CD14-positive monocyte (primary cell): ENCODE measurements at regions not wholly inside any gene's neighbourhood (a gene's known extent, or its start where the extent isn't known, plus 50 kb on each side); places are given as distances from the start of the nearest gene placed in this dataset.

Experiments used
- DNase-seq, 3 donors: peaks; one replicate each; pipeline ENCODE4 v3.0.0-alpha.2; 2011 to 2022
- H2AFZ ChIP-seq: 2 replicates; pipeline ENCODE4 v1.6.0; 2012; ENCODE audit warnings: mild to moderate bottlenecking, low read depth, low read length, inconsistent platforms; ENCODE audit not compliant: insufficient read depth, poor library complexity, severe bottlenecking
- H3K27ac ChIP-seq, 2 donors: 1 replicate in 1 of 2; 2 replicates in 1 of 2; pipeline ENCODE4 v1.5.1; 2012 to 2013; ENCODE audit warnings: low read length in 2 of 2, control low read depth in 1 of 2, inconsistent platforms in 1 of 2, low read depth in 1 of 2, mild to moderate bottlenecking in 1 of 2
- H3K27me3 ChIP-seq, 2 donors: one replicate each; pipeline versions ENCODE4 v1.6.0 to v1.6.1; 2011 to 2013; ENCODE audit warnings: low read length in 2 of 2; ENCODE audit not compliant: control insufficient read depth in 2 of 2, insufficient read depth in 2 of 2
- H3K36me3 ChIP-seq, 2 donors: replicated peaks in 1 of 2; 1 replicate in 1 of 2; 2 replicates in 1 of 2; pipeline versions ENCODE4 v1.5.1 to v1.6.1; 2012 to 2013; ENCODE audit warnings: low read length in 2 of 2, control low read depth in 1 of 2, inconsistent platforms in 1 of 2, mild to moderate bottlenecking in 1 of 2; ENCODE audit not compliant: insufficient read depth in 2 of 2, control insufficient read depth in 1 of 2
- H3K4me1 ChIP-seq, 2 donors: 1 replicate in 1 of 2; 2 replicates in 1 of 2; pipeline versions ENCODE4 v1.5.1 to v1.6.1; 2012 to 2013; ENCODE audit warnings: low read length in 2 of 2, control low read depth in 1 of 2, inconsistent platforms in 1 of 2, mild to moderate bottlenecking in 1 of 2, moderate library complexity in 1 of 2; ENCODE audit not compliant: insufficient read depth in 2 of 2, control insufficient read depth in 1 of 2
- H3K4me2 ChIP-seq: replicated peaks from 2 replicates; pipeline ENCODE3; 2012; ENCODE audit warnings: low read length, moderate library complexity, mild to moderate bottlenecking; ENCODE audit not compliant: poor library complexity, severe bottlenecking; ENCODE audit errors: extremely low read depth
- H3K4me3 ChIP-seq, 3 experiments: fragments of 200-600 bp in 1 of 3; sonication (generic) in 1 of 3; replicated peaks in 1 of 3; 1 replicate in 2 of 3; 2 replicates in 1 of 3; pipeline ENCODE4 v1.5.1; 2011 to 2013; ENCODE audit warnings: low read length in 3 of 3, mild to moderate bottlenecking in 3 of 3, control low read depth in 2 of 3, low read depth in 2 of 3, inconsistent platforms in 1 of 3, moderate library complexity in 1 of 3
- H3K79me2 ChIP-seq: 2 replicates; pipeline ENCODE4 v1.6.0; 2012; ENCODE audit warnings: mild to moderate bottlenecking, control low read depth, inconsistent platforms, low read length, moderate library complexity; ENCODE audit not compliant: insufficient read depth
- H3K9ac ChIP-seq: 2 replicates; pipeline ENCODE4 v1.6.0; 2017; ENCODE audit warnings: low read length, mild to moderate bottlenecking; ENCODE audit not compliant: insufficient read depth, poor library complexity, severe bottlenecking
- H3K9me3 ChIP-seq, 2 donors: replicated peaks in 1 of 2; 1 replicate in 1 of 2; 2 replicates in 1 of 2; pipeline versions ENCODE4 v1.5.1 to v1.6.1; 2012 to 2013; ENCODE audit warnings: low read length in 2 of 2, control low read depth in 1 of 2; ENCODE audit not compliant: control insufficient read depth in 1 of 2, insufficient read depth in 1 of 2
- H4K20me1 ChIP-seq: 2 replicates; pipeline ENCODE4 v1.6.0; 2012; ENCODE audit warnings: mild to moderate bottlenecking, low read length, control low read depth, moderate library complexity; ENCODE audit not compliant: insufficient read depth
- H3K27ac Mint-ChIP-seq, 7 donors: one replicate each; pipeline ENCODE4 v1.8.0; 2020; ENCODE audit warnings: mild to moderate bottlenecking in 7 of 7, mixed read lengths in 7 of 7, moderate library complexity in 6 of 7, inconsistent platforms in 2 of 7
- H3K27me3 Mint-ChIP-seq, 3 donors: one replicate each; pipeline ENCODE4 v1.8.0; 2021 to 2022; ENCODE audit warnings: low read depth in 3 of 3, mild to moderate bottlenecking in 3 of 3, mixed read lengths in 3 of 3, moderate library complexity in 3 of 3, inconsistent platforms in 1 of 3
- H3K36me3 Mint-ChIP-seq, 2 donors: one replicate each; pipeline ENCODE4 v1.8.0; 2020; ENCODE audit warnings: mixed read lengths in 2 of 2, inconsistent platforms in 1 of 2, mild to moderate bottlenecking in 1 of 2
- H3K4me1 Mint-ChIP-seq: one replicate; pipeline ENCODE4 v1.8.0; 2020; ENCODE audit warnings: mild to moderate bottlenecking, mixed read lengths
- H3K4me3 Mint-ChIP-seq, 2 donors: one replicate each; pipeline ENCODE4 v1.8.0; 2020; ENCODE audit warnings: mild to moderate bottlenecking in 2 of 2, mixed read lengths in 2 of 2, moderate library complexity in 1 of 2
- H3K9me3 Mint-ChIP-seq, 7 donors: one replicate each; pipeline ENCODE4 v1.8.0; 2020 to 2022; ENCODE audit warnings: mixed read lengths in 7 of 7, mild to moderate bottlenecking in 6 of 7, moderate library complexity in 6 of 7, inconsistent platforms in 2 of 7
- CTCF ChIP-seq: fragments of 200-600 bp; IDR thresholded peaks from one replicate; pipeline ENCODE4 v1.8.0; 2022; ENCODE audit warnings: antibody characterized with exemption, mild to moderate bottlenecking
- WGBS: methylation state at CpG from one replicate; pipeline ENCODE4 v1.1.5; 2013; ENCODE audit warnings: missing lambda C conversion rate; ENCODE audit not compliant: insufficient coverage; 5-methylcytosine and 5-hydroxymethylcytosine counted together
- intact Hi-C, 2 donors: fragments of 100-400 bp; cut with micrococcal nuclease; formaldehyde crosslinking; loops; one replicate each; pipeline versions ENCODE4 v1.15.0 to v1.15.1; 2023

GRCh38 chr9:73064315-73064714 is 87.3 kb upstream of the ANXA1 start:
- TF ChIP-seq CTCF = no peak
- Mint-ChIP-seq H3K9me3 (peaks cover 0 to 3% (median 0%) of the 10 kb centered on the region in 7 donors), H3K4me1 (no peaks in the 10 kb centered on the region), H3K36me3 (no peaks in the 10 kb centered on the region), H3K27ac (no peak overlapping the region), H3K4me3 (no peak overlapping the region), H3K27me3 (peaks cover 0 to 2% (median 0%) of the 10 kb centered on the region in 3 donors)
- Histone ChIP-seq H3K4me1 (no peaks in the 10 kb centered on the region), H4K20me1 (no peaks in the 10 kb centered on the region), H3K9ac (no peak overlapping the region), H3K9me3 (no peaks in the 10 kb centered on the region), H3K4me2 (no peak overlapping the region), H3K27me3 (no peaks in the 10 kb centered on the region), H2AFZ (no peak overlapping the region), H3K4me3 (no peak overlapping the region), H3K79me2 (no peaks in the 10 kb centered on the region), H3K27ac (no peak overlapping the region), H3K36me3 (no peaks in the 10 kb centered on the region)
- intact Hi-C loops = no loop called here
- no peak for DNase-seq
- no CpG with 5 or more reads among the region's 3 CpGs for WGBS

GRCh38 chr9:73061146-73061545 is 90.5 kb upstream of the ANXA1 start:
- Mint-ChIP-seq H3K4me1 (no peaks in the 10 kb centered on the region), H3K27me3 (no peaks in the 10 kb centered on the region), H3K27ac (no peak overlapping the region), H3K9me3 (peaks cover 0 to 3% (median 0%) of the 10 kb centered on the region in 7 donors), H3K4me3 (no peak overlapping the region), H3K36me3 (no peaks in the 10 kb centered on the region)
- no peak for DNase-seq
- Histone ChIP-seq H3K4me3 (no peak overlapping the region), H3K27me3 (no peaks in the 10 kb centered on the region), H3K36me3 (no peaks in the 10 kb centered on the region), H3K4me2 (no peak overlapping the region), H3K79me2 (no peaks in the 10 kb centered on the region), H3K4me1 (no peaks in the 10 kb centered on the region), H2AFZ (no peak overlapping the region), H3K9ac (no peak overlapping the region), H3K9me3 (no peaks in the 10 kb centered on the region), H3K27ac (no peak overlapping the region), H4K20me1 (no peaks in the 10 kb centered on the region)
- intact Hi-C loops = no loop called here
- whole genome bisulfite sequencing = no CpG with 5 or more reads among the region's 3 CpGs
- no peak for TF ChIP-seq CTCF
